ENCODE measurements at regions not wholly inside any gene's neighbourhood (a gene's known extent, or its start where the extent isn't known, plus 50 kb on each side); places are given as distances from the start of the nearest gene placed in this dataset.

GRCh38 chr1:168979276-168979675 is 127.2 kb upstream of the ATP1B1 start:
- TF ChIP-seq, protein P1, sequence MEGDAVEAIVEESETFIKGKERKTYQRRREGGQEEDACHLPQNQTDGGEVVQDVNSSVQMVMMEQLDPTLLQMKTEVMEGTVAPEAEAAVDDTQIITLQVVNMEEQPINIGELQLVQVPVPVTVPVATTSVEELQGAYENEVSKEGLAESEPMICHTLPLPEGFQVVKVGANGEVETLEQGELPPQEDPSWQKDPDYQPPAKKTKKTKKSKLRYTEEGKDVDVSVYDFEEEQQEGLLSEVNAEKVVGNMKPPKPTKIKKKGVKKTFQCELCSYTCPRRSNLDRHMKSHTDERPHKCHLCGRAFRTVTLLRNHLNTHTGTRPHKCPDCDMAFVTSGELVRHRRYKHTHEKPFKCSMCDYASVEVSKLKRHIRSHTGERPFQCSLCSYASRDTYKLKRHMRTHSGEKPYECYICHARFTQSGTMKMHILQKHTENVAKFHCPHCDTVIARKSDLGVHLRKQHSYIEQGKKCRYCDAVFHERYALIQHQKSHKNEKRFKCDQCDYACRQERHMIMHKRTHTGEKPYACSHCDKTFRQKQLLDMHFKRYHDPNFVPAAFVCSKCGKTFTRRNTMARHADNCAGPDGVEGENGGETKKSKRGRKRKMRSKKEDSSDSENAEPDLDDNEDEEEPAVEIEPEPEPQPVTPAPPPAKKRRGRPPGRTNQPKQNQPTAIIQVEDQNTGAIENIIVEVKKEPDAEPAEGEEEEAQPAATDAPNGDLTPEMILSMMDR (IDR thresholded peaks at IDR 0.05): no peak
- TF ChIP-seq JAZF1 (CRISPR knock-in tag; IDR thresholded peaks at IDR 0.05) (no peak), SMAD4 (CRISPR knock-in tag; IDR thresholded peaks at IDR 0.05) (no peak), MXD4 (CRISPR knock-in tag; IDR thresholded peaks at IDR 0.05; ENCODE audit: borderline replicate concordance) (no peak), ZNF423 (CRISPR knock-in tag; IDR thresholded peaks at IDR 0.05) (no peak), MAX (CRISPR knock-in tag; IDR thresholded peaks at IDR 0.05) (no peak), CBFB (CRISPR knock-in tag; IDR thresholded peaks at IDR 0.05; ENCODE audit: low read depth) (no peak), TEAD1 (CRISPR knock-in tag; IDR thresholded peaks at IDR 0.05) (no peak), ZNF263 (CRISPR knock-in tag; IDR thresholded peaks at IDR 0.05; ENCODE audit: low read depth) (no peak), IRF2 (CRISPR knock-in tag; IDR thresholded peaks at IDR 0.05; ENCODE audit: borderline replicate concordance, low read depth) (no peak)
- TF ChIP-seq, protein P2, sequence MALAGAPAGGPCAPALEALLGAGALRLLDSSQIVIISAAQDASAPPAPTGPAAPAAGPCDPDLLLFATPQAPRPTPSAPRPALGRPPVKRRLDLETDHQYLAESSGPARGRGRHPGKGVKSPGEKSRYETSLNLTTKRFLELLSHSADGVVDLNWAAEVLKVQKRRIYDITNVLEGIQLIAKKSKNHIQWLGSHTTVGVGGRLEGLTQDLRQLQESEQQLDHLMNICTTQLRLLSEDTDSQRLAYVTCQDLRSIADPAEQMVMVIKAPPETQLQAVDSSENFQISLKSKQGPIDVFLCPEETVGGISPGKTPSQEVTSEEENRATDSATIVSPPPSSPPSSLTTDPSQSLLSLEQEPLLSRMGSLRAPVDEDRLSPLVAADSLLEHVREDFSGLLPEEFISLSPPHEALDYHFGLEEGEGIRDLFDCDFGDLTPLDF (CRISPR knock-in tag; IDR thresholded peaks at IDR 0.05): no peak
- TF ChIP-seq, protein P3, sequence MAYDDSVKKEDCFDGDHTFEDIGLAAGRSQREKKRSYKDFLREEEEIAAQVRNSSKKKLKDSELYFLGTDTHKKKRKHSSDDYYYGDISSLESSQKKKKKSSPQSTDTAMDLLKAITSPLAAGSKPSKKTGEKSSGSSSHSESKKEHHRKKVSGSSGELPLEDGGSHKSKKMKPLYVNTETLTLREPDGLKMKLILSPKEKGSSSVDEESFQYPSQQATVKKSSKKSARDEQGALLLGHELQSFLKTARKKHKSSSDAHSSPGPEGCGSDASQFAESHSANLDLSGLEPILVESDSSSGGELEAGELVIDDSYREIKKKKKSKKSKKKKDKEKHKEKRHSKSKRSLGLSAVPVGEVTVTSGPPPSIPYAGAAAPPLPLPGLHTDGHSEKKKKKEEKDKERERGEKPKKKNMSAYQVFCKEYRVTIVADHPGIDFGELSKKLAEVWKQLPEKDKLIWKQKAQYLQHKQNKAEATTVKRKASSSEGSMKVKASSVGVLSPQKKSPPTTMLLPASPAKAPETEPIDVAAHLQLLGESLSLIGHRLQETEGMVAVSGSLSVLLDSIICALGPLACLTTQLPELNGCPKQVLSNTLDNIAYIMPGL (CRISPR knock-in tag; IDR thresholded peaks at IDR 0.05): no peak
- TF ChIP-seq, protein P4, sequence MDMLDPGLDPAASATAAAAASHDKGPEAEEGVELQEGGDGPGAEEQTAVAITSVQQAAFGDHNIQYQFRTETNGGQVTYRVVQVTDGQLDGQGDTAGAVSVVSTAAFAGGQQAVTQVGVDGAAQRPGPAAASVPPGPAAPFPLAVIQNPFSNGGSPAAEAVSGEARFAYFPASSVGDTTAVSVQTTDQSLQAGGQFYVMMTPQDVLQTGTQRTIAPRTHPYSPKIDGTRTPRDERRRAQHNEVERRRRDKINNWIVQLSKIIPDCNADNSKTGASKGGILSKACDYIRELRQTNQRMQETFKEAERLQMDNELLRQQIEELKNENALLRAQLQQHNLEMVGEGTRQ (CRISPR knock-in tag; IDR thresholded peaks at IDR 0.05): no peak
